Smooth muscle cell (in vitro differentiated cells): ENCODE measurements at regions not wholly inside any gene's neighbourhood (a gene's known extent, or its start where the extent isn't known, plus 50 kb on each side); places are given as distances from the start of the nearest gene placed in this dataset.

ENCODE experiments used
- DNase-seq: peaks from one replicate; lab custom pipeline; 2025; ENCODE audit not compliant: unreplicated experiment; lab: John Stamatoyannopoulos, UW
- H2AFZ ChIP-seq: fragments of 200-600 bp; sonication (generic); 2 replicates; pipeline ENCODE4 v1.6.0; 2016; ENCODE audit warnings: antibody characterized with exemption, low read depth, mild to moderate bottlenecking
- H3F3A ChIP-seq: fragments of 200-600 bp; sonication (generic); 2 replicates; pipeline ENCODE4 v1.6.0; 2017; ENCODE audit warnings: antibody characterized with exemption, low read depth
- H3K27ac ChIP-seq: fragments of 200-600 bp; sonication (generic); 2 replicates; pipeline ENCODE4 v1.5.1; 2016; ENCODE audit warnings: low read depth, mild to moderate bottlenecking
- H3K27me3 ChIP-seq: fragments of 200-600 bp; sonication (generic); 2 replicates; pipeline ENCODE4 v1.6.1; 2016; ENCODE audit warnings: low read depth, mild to moderate bottlenecking
- H3K36me3 ChIP-seq: fragments of 200-600 bp; sonication (generic); 2 replicates; pipeline ENCODE4 v1.5.1; 2016; ENCODE audit warnings: low read depth
- H3K4me1 ChIP-seq: fragments of 200-600 bp; sonication (generic); 2 replicates; pipeline ENCODE4 v1.5.1; 2016; ENCODE audit warnings: low read depth
- H3K4me2 ChIP-seq: fragments of 200-600 bp; sonication (generic); 2 replicates; pipeline ENCODE4 v1.6.0; 2016; ENCODE audit warnings: mild to moderate bottlenecking
- H3K4me3 ChIP-seq: fragments of 200-600 bp; sonication (generic); 2 replicates; pipeline ENCODE4 v1.5.1; 2016; ENCODE audit warnings: mild to moderate bottlenecking
- H3K79me2 ChIP-seq: fragments of 200-600 bp; sonication (generic); 2 replicates; pipeline ENCODE4 v1.6.0; 2016; ENCODE audit warnings: low read depth, mild to moderate bottlenecking
- H3K9ac ChIP-seq: fragments of 200-600 bp; sonication (generic); 2 replicates; pipeline ENCODE4 v1.6.0; 2016; ENCODE audit warnings: low read depth
- H3K9me3 ChIP-seq: fragments of 200-600 bp; sonication (generic); replicated peaks from 2 replicates; pipeline ENCODE4 v1.5.1; 2016; ENCODE audit warnings: low read depth
- H4K20me1 ChIP-seq: fragments of 200-600 bp; sonication (generic); 2 replicates; pipeline ENCODE4 v1.6.0; 2016; ENCODE audit warnings: low read depth
- CTCF ChIP-seq: fragments of 200-600 bp; sonication (generic); IDR thresholded peaks from 2 replicates; pipeline ENCODE4 v1.5.1; 2017; ENCODE audit warnings: borderline replicate concordance, mild to moderate bottlenecking, antibody characterized with exemption; ENCODE audit not compliant: insufficient read depth, poor library complexity, severe bottlenecking
- WGBS: methylation state at CpG from one replicate; pipeline ENCODE4 v1.1.7; 2016; ENCODE audit warnings: low lambda C conversion rate; 5-methylcytosine and 5-hydroxymethylcytosine counted together

GRCh38 chr2:84187258-84187657 is 271.8 kb downstream of the SUCLG1 start:
- Histone ChIP-seq H3F3A (no peaks in the 10 kb centered on the region), H3K9me3 (no peaks in the 10 kb centered on the region), H3K27ac (no peak overlapping the region), H3K27me3 (no peaks in the 10 kb centered on the region), H4K20me1 (no peaks in the 10 kb centered on the region), H3K9ac (no peak overlapping the region), H3K4me3 (no peak overlapping the region), H3K4me1 (no peaks in the 10 kb centered on the region), H3K36me3 (no peaks in the 10 kb centered on the region), H3K79me2 (no peaks in the 10 kb centered on the region), H2AFZ (no peak overlapping the region), H3K4me2 (no peak overlapping the region)
- 40% methylated on average over 3 of the region's 3 CpGs for WGBS
- no peak for DNase-seq
- no peak for TF ChIP-seq CTCF

- no peak overlapping the region for H2AFZ ChIP-seq
- no peak overlapping the region for H3K27ac ChIP-seq
- no peak for DNase-seq
- no peak overlapping the region for H3K4me2 ChIP-seq
- no peak for TF ChIP-seq CTCF
- H4K20me1 ChIP-seq = no peaks in the 10 kb centered on the region
- no peaks in the 10 kb centered on the region for H3K36me3 ChIP-seq
- H3F3A ChIP-seq = no peaks in the 10 kb centered on the region
- no peaks in the 10 kb centered on the region for H3K27me3 ChIP-seq
- no peaks in the 10 kb centered on the region for H3K9me3 ChIP-seq
- no peaks in the 10 kb centered on the region for H3K79me2 ChIP-seq
- WGBS = 93% methylated on average over 2 of the region's 2 CpGs
- no peaks in the 10 kb centered on the region for H3K4me1 ChIP-seq
- no peak overlapping the region for H3K9ac ChIP-seq
- no peak overlapping the region for H3K4me3 ChIP-seq
These were observed 277.2 kb downstream of the SUCLG1 start for GRCh38 chr2:84181927-84182326.

DNA sequence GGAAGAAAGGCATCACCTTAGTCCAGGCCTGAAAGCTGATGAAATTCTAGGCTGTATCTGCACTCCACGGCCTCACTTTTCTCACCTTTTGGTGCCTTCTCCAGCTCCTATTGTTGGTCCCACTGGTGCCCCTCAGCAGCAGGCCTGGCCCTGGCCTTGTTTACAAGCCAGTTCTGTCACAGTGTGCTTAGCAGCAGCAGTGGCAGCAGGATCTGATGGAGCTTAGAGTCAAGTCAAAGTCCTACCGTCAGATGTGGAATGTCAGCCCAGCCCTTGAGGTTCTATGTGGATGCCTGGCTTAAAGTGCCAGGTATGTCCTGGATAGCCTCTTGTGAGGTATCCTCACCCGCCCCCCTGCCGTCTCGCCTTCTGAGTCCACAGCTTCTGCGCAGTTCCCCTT is 281.3 kb downstream of the SUCLG1 start:
- no peaks in the 10 kb centered on the region for H3K9me3 ChIP-seq
- H3K9ac ChIP-seq = no peak overlapping the region
- H3K27ac ChIP-seq = no peak overlapping the region
- no peaks in the 10 kb centered on the region for H3K4me1 ChIP-seq
- DNase-seq = no peak
- H3K36me3 ChIP-seq = no peaks in the 10 kb centered on the region
- WGBS = 78% methylated on average over 6 of the region's 6 CpGs
- no peaks in the 10 kb centered on the region for H4K20me1 ChIP-seq
- H3F3A ChIP-seq = no peaks in the 10 kb centered on the region
- H2AFZ ChIP-seq = no peak overlapping the region
- no peak overlapping the region for H3K4me3 ChIP-seq
- no peak overlapping the region for H3K4me2 ChIP-seq
- H3K79me2 ChIP-seq = no peaks in the 10 kb centered on the region
- no peaks in the 10 kb centered on the region for H3K27me3 ChIP-seq
- no peak for TF ChIP-seq CTCF

- Histone ChIP-seq H3K27ac (no peak overlapping the region), H3F3A (no peaks in the 10 kb centered on the region), H2AFZ (no peak overlapping the region), H3K4me1 (no peaks in the 10 kb centered on the region), H3K4me2 (no peak overlapping the region), H3K9me3 (no peaks in the 10 kb centered on the region), H3K36me3 (no peaks in the 10 kb centered on the region), H3K27me3 (no peaks in the 10 kb centered on the region), H4K20me1 (no peaks in the 10 kb centered on the region), H3K9ac (no peak overlapping the region), H3K79me2 (no peaks in the 10 kb centered on the region), H3K4me3 (no peak overlapping the region)
- no peak for TF ChIP-seq CTCF
- no peak for DNase-seq
- 100% methylated on average over 3 of the region's 3 CpGs for WGBS
These were observed 283.1 kb downstream of the SUCLG1 start for GRCh38 chr2:84175970-84176369.
